ENCODE measurements at regions not wholly inside any gene's neighbourhood (a gene's known extent, or its start where the extent isn't known, plus 50 kb on each side); places are given as distances from the start of the nearest gene placed in this dataset.
"Not testable (repeated sequence)": the region's sequence is repeated elsewhere in the genome, so short reads cannot be mapped to it uniquely, and the experiment has no call there.

DNA sequence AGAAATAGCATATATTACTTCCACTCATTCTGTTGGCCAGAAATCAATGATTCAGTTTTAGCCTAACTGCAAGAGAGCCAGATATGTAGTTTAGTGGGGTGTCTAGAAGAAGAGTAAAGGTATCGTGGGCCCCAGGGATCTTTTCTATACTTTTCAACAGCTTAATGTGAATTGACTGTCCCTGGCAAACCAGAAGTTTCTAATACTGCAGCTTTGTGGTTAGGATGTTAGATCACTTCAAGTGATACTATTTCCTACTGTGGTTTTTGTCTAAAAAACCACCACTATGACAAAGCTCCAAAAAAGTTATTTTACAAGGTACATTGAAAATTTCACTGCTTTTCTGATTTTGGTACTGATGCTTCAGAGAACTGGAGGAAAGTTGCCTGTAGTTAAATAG lies 1525.1 kb downstream of the KHDRBS2 start:
- not testable (repeated sequence) for DNase-seq (ENCODE audit: low read depth); H3K4me3 ChIP-seq (ENCODE audit: low read depth, low read length)

- not testable (repeated sequence) for H3K4me3 ChIP-seq (ENCODE audit: low read depth, low read length); DNase-seq (ENCODE audit: low read depth)
These were observed 1526.7 kb downstream of the KHDRBS2 start for GRCh38 chr6:60759149-60759825.

DNA sequence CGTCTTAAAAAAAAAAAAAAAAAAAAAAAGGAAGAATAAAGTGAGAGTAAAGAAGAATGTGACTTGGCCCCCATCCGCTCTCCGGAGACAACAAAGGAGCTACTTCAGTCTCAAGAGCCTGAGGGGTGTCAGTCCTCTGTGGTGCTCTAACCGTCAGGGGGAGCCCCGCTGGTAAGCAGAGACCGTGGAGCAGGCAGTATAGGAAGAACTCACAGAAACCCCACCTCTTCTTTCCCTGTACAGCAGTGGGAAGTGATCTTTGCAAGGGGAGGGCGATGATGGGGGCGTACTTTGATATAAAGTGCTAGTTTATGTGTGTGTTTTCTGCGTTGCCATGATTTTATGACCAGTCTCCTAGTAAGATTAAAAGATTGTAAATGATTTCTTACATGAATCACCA lies 1527.3 kb downstream of the KHDRBS2 start:
- H3K4me3 ChIP-seq (ENCODE audit: low read depth, low read length); DNase-seq (ENCODE audit: low read depth): not testable (repeated sequence)

- no peak for DNase-seq (ENCODE audit: low read depth)
- TF ChIP-seq POLR2A (IDR thresholded peaks at IDR 0.05; ENCODE audit: extremely low read depth, insufficient read length) (no peak), MYC (IDR thresholded peaks at IDR 0.05; ENCODE audit: low read depth, low read length) (no peak), MAX (IDR thresholded peaks at IDR 0.05; ENCODE audit: low read depth, low read length) (no peak), CTCF (IDR thresholded peaks at IDR 0.05; ENCODE audit: low read depth, low read length) (no peak)
- H3K4me3 ChIP-seq (ENCODE audit: low read depth, low read length), result no peak overlapping the region
These were observed 1531.1 kb downstream of the KHDRBS2 start for GRCh38 chr6:60754879-60755278.

- H3K4me3 ChIP-seq (ENCODE audit: low read depth, low read length); DNase-seq (ENCODE audit: low read depth): not testable (repeated sequence)
These were observed 1535.5 kb downstream of the KHDRBS2 start for GRCh38 chr6:60750353-60751081.

GRCh38 chr6:60747765-60748556 lies 1538.1 kb downstream of the KHDRBS2 start:
- not testable (repeated sequence) for DNase-seq (ENCODE audit: low read depth)

DNA sequence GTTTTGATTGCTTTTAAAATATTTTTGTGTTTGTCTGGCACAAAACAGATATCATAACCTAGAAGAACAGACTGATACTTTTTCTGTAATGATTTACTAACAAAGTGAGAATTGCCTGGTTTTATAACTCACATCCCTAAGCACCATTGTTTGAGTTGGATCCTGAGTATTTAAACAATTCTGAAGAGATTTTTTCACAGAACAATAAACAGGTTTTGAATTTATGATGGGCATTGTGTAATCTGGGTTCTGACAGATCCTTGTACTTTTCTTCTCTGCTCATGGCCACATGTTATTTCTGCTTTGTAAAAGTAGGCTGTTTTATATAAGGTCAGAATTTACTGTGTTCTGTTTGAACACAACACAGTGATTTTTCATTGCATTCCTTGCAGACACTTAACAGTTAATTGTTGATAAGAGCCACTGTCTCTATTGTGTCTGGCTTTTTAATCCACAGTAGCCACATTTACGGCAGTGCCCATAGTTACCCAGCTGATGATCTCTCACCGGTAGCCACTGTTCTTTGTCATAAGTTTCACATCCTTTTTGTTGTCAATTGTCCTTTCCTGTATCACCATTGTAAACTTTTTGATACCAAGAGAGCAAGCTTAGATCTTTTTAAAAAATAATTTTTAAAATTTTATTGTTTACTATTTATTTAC lies 1548.1 kb downstream of the KHDRBS2 start:
- H3K4me3 ChIP-seq (ENCODE audit: low read depth, low read length); DNase-seq (ENCODE audit: low read depth): not testable (repeated sequence)

More at GRCh38 chr6:60747765-60748556, 1538.1 kb downstream of the KHDRBS2 start:
- H3K4me3 ChIP-seq (ENCODE audit: low read depth, low read length), result not testable (repeated sequence)

DNA sequence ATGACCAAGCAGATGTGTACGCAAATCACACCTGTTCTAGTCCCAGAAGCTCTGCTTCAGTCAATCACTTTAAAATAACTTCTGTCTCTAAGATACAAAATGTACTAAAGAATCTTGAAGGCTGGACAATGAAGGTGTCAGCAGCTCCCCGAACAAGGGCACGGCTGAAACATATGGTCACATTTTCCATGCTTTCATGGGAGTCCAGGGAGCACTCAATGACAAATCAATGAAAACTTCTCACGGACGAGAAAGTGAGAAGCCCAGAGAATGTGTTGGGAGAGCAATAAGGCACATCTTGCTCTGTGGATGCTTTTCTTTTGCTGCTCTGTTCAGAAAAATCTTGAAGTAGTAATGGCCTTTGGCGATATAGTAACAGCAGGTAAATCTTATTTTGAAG lies 1548.7 kb downstream of the KHDRBS2 start:
- H3K4me3 ChIP-seq (ENCODE audit: low read depth, low read length); DNase-seq (ENCODE audit: low read depth): not testable (repeated sequence)

DNA sequence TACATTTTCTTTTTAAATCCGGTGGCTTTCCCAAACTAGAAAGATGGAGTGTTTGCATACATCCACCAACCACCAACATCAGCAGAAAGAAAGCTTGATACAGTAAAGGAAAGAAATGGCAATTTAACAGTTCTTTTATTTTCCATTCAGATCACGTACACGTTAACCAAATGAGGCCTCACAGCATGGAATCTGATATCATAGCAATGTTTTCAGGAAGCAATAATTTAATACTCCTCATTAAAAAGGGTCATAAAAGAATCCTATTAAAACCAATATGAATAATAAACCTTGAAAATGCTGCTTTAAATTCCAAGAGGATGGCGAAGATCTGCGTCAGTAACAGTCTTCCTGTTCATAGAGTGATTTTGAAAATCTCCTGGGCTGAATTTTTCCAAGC lies 1562.1 kb downstream of the KHDRBS2 start:
- DNase-seq (ENCODE audit: low read depth); H3K4me3 ChIP-seq (ENCODE audit: low read depth, low read length): not testable (repeated sequence)

DNA sequence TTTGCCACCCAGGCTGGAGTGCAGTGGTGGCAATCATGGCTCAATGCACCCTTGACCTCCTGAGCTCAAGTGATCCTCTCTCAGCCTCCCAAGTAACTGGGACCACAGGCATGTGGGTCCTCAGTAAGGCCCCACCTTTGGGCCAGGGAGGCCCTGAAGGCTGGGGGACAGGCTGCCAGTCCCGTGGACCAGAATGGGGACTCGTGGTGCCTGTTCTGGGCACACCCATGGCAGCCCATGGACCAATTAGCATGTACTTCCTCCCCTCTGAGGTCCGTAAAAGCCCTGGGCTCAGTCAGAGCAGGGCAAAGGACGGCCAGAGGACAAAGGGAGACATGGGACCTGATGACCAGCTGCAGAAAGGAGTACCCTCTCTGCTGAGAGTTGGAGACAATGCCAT lies 1590.8 kb downstream of the KHDRBS2 start:
- H3K4me3 ChIP-seq (ENCODE audit: low read depth, low read length), result no peak overlapping the region
- TF ChIP-seq MAX (IDR thresholded peaks at IDR 0.05; ENCODE audit: low read depth, low read length) (no peak), MYC (IDR thresholded peaks at IDR 0.05; ENCODE audit: low read depth, low read length) (no peak), POLR2A (IDR thresholded peaks at IDR 0.05; ENCODE audit: extremely low read depth, insufficient read length) (no peak), CTCF (IDR thresholded peaks at IDR 0.05; ENCODE audit: low read depth, low read length) (no peak)
- DNase-seq (ENCODE audit: low read depth), result no peak

Measured in NB4 (cell line).